Hepatocyte (in vitro differentiated cells): ENCODE measurements at regions not wholly inside any gene's neighbourhood (a gene's known extent, or its start where the extent isn't known, plus 50 kb on each side); places are given as distances from the start of the nearest gene placed in this dataset.

ENCODE experiments used
- DNase-seq: peaks from one replicate; pipeline ENCODE4 v3.0.0-alpha.2; 2016; ENCODE audit warnings: low spot score
- H2AFZ ChIP-seq: fragments of 200-600 bp; sonication (generic); 2 replicates; pipeline ENCODE4 v1.6.0; 2016; ENCODE audit warnings: antibody characterized with exemption, mild to moderate bottlenecking
- H3K27ac ChIP-seq: fragments of 200-600 bp; sonication (generic); 2 replicates; pipeline ENCODE4 v1.5.1; 2016; ENCODE audit warnings: mild to moderate bottlenecking
- H3K27me3 ChIP-seq: fragments of 200-600 bp; sonication (generic); 2 replicates; pipeline ENCODE4 v1.6.1; 2016
- H3K36me3 ChIP-seq: fragments of 200-600 bp; sonication (generic); replicated peaks from 2 replicates; pipeline ENCODE4 v1.5.1; 2016; ENCODE audit warnings: low read depth; ENCODE audit not compliant: insufficient read depth
- H3K4me1 ChIP-seq: fragments of 200-600 bp; sonication (generic); 2 replicates; pipeline ENCODE4 v1.5.1; 2016; ENCODE audit warnings: mild to moderate bottlenecking, moderate library complexity; ENCODE audit not compliant: insufficient read depth
- H3K4me2 ChIP-seq: fragments of 200-600 bp; sonication (generic); 2 replicates; pipeline ENCODE4 v1.6.0; 2016
- H3K4me3 ChIP-seq: fragments of 200-600 bp; sonication (generic); 2 replicates; pipeline ENCODE4 v1.5.1; 2016; ENCODE audit warnings: mild to moderate bottlenecking
- H3K79me2 ChIP-seq: fragments of 200-600 bp; sonication (generic); 2 replicates; pipeline ENCODE4 v1.6.0; 2017; ENCODE audit warnings: mild to moderate bottlenecking
- H3K9me2 ChIP-seq: fragments of 200-600 bp; sonication (generic); replicated peaks from 2 replicates; pipeline ENCODE4 v1.6.0; 2017; ENCODE audit warnings: mild to moderate bottlenecking; ENCODE audit not compliant: insufficient read depth
- H3K9me3 ChIP-seq: fragments of 200-600 bp; sonication (generic); 2 replicates; pipeline ENCODE4 v1.5.1; 2016; ENCODE audit warnings: low read depth, mild to moderate bottlenecking
- H4K20me1 ChIP-seq: fragments of 200-600 bp; sonication (generic); 2 replicates; pipeline ENCODE4 v1.6.0; 2016; ENCODE audit warnings: mild to moderate bottlenecking; ENCODE audit not compliant: insufficient read depth, poor library complexity, severe bottlenecking
- EZH2 ChIP-seq: fragments of 200-600 bp; sonication (generic); IDR thresholded peaks from 2 replicates; pipeline ENCODE4 v1.6.1; 2016; ENCODE audit warnings: antibody characterized with exemption, mild to moderate bottlenecking, borderline replicate concordance
- EZH2phosphoT487 ChIP-seq: fragments of 200-600 bp; sonication (generic); IDR thresholded peaks from one replicate; pipeline ENCODE4 v1.6.1; 2018; ENCODE audit warnings: antibody characterized with exemption, mild to moderate bottlenecking, low read depth, moderate library complexity; ENCODE audit not compliant: unreplicated experiment, severe bottlenecking
- WGBS: methylation state at CpG from one replicate; pipeline ENCODE4 v1.1.6; 2016; ENCODE audit warnings: low lambda C conversion rate; ENCODE audit errors: missing lambda C conversion rate; 5-methylcytosine and 5-hydroxymethylcytosine counted together
- TF ChIP-seq, protein P1 (sequence below): fragments of 200-600 bp; sonication (generic); IDR thresholded peaks from 2 replicates; pipeline ENCODE4 v1.5.1; 2016; ENCODE audit warnings: antibody characterized with exemption, mild to moderate bottlenecking; ENCODE audit not compliant: poor library complexity

GRCh38 chr7:15845461-15845860 is 159.0 kb upstream of the MEOX2 start:
- H2AFZ ChIP-seq, result no peak overlapping the region
- no peaks in the 10 kb centered on the region for H3K36me3 ChIP-seq
- no peaks in the 10 kb centered on the region for H3K27me3 ChIP-seq
- no peaks in the 10 kb centered on the region for H3K4me1 ChIP-seq
- no peaks in the 10 kb centered on the region for H3K79me2 ChIP-seq
- TF ChIP-seq EZH2 (no peak), EZH2phosphoT487 (no peak)
- TF ChIP-seq, protein P1, sequence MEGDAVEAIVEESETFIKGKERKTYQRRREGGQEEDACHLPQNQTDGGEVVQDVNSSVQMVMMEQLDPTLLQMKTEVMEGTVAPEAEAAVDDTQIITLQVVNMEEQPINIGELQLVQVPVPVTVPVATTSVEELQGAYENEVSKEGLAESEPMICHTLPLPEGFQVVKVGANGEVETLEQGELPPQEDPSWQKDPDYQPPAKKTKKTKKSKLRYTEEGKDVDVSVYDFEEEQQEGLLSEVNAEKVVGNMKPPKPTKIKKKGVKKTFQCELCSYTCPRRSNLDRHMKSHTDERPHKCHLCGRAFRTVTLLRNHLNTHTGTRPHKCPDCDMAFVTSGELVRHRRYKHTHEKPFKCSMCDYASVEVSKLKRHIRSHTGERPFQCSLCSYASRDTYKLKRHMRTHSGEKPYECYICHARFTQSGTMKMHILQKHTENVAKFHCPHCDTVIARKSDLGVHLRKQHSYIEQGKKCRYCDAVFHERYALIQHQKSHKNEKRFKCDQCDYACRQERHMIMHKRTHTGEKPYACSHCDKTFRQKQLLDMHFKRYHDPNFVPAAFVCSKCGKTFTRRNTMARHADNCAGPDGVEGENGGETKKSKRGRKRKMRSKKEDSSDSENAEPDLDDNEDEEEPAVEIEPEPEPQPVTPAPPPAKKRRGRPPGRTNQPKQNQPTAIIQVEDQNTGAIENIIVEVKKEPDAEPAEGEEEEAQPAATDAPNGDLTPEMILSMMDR, result no peak
- no peaks in the 10 kb centered on the region for H3K9me2 ChIP-seq
- H4K20me1 ChIP-seq, result no peaks in the 10 kb centered on the region
- no peak overlapping the region for H3K4me2 ChIP-seq
- DNase-seq, result no peak
- H3K4me3 ChIP-seq, result no peak overlapping the region
- H3K9me3 ChIP-seq, result no peaks in the 10 kb centered on the region
- 80% methylated on average over 2 of the region's 2 CpGs for WGBS
- H3K27ac ChIP-seq, result no peak overlapping the region

- no peaks in the 10 kb centered on the region for H3K9me3 ChIP-seq
- H3K27me3 ChIP-seq, result no peaks in the 10 kb centered on the region
- peak overlapping the region; percentile 40 for H2AFZ ChIP-seq
- DNase-seq, result peak; percentile 29
- H4K20me1 ChIP-seq, result no peaks in the 10 kb centered on the region
- peak overlapping the region; percentile 73 for H3K4me2 ChIP-seq
- H3K9me2 ChIP-seq, result no peaks in the 10 kb centered on the region
- no peaks in the 10 kb centered on the region for H3K79me2 ChIP-seq
- peak overlapping the region; percentile 36 for H3K27ac ChIP-seq
- no peaks in the 10 kb centered on the region for H3K4me1 ChIP-seq
- 28% methylated on average over 15 of the region's 15 CpGs for WGBS
- H3K4me3 ChIP-seq, result no peak overlapping the region
- TF ChIP-seq, protein P1, result no peak
- TF ChIP-seq EZH2phosphoT487 (no peak), EZH2 (no peak)
- H3K36me3 ChIP-seq, result no peaks in the 10 kb centered on the region
Observed at GRCh38 chr7:15839416-15840100, 153.1 kb upstream of the MEOX2 start.

DNA sequence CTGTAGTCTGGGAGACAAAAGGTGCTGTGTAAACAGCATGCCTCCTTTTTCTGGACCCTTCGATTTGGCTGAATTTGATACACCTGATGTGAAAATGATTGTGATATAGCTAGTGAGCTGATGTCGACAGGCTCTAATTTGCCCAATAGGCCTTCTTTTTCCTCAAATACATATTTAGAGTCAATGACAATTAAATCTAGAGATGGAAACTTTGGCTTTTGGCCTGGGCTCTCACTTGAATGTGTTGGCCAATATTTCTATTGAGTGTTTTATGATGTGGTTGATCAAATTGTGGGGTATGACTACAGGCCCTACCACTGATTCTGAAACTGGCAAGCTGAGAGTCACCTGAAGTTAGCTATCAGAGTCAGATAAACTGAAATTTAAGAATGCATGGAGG is 151.8 kb upstream of the MEOX2 start:
- Histone ChIP-seq H3K27me3 (no peaks in the 10 kb centered on the region), H3K4me2 (no peak overlapping the region), H3K36me3 (no peaks in the 10 kb centered on the region), H3K79me2 (no peaks in the 10 kb centered on the region), H4K20me1 (no peaks in the 10 kb centered on the region), H3K9me2 (no peaks in the 10 kb centered on the region), H3K4me3 (no peak overlapping the region), H3K9me3 (no peaks in the 10 kb centered on the region), H2AFZ (no peak overlapping the region), H3K27ac (no peak overlapping the region), H3K4me1 (peaks cover under 1% of the 10 kb centered on the region)
- 91% methylated on average over 2 of the region's 2 CpGs for WGBS
- TF ChIP-seq EZH2phosphoT487 (no peak), EZH2 (no peak)
- TF ChIP-seq, protein P1, result no peak
- DNase-seq, result no peak
